ENCODE measurements at regions not wholly inside any gene's neighbourhood (a gene's known extent, or its start where the extent isn't known, plus 50 kb on each side); places are given as distances from the start of the nearest gene placed in this dataset.

DNA sequence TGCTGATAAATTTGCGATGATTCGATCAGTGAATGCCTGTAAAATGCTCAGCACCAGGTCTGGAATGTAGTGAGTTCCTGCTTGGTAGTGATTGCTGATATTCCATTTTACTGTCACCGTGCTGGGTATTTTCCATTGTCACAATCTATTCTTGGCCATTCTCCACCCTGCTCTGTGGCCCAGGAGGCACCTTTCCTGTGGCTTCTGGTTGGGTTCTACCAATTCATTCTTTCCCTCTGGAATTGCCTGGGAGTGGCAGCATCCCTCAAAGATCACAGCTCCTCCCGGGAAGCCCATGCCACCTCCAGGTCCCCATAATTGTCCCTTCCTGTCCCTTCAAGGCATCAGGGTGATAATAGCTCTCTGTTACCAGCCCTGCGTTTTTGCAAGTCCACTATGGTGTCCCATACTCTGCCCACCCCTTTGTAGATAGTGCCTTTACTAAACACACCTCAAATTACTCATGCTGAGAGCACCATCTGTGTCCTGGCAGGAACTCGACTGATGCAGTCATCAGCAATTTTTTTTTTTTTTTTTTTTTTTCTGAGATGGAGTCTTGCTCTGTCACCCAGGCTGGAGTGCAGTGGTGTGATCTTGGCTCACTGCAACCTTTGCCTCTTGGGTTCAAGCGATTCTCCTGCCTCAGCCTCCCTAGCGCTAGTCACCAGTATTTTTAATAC, 177.8 kb upstream of the PROK2 start:
- Mint-ChIP-seq H3K4me3 (no peak overlapping the region), H3K36me3 (ENCODE audit: insufficient read depth in 1 of 3, low read depth in 3 of 3) (no peaks in the 10 kb centered on the region), H3K27me3 (ENCODE audit: low read depth) (no peaks in the 10 kb centered on the region), H3K9me3 (peaks cover 0 to 4% of the 10 kb centered on the region in 2 experiments; a peak in 2 of 5 replicates), H3K4me1 (peaks cover 17 to 19% of the 10 kb centered on the region in 2 experiments), H3K27ac (no peak overlapping the region)
- Histone ChIP-seq H3K4me2 (ENCODE audit: insufficient read depth, insufficient read length, low read length) (no peak overlapping the region), H3K56ac (ENCODE audit: insufficient read length, low read depth, low read length) (no peak overlapping the region), H3K4me1 (ENCODE audit: insufficient read depth, low read length) (peaks cover 2% of the 10 kb centered on the region; the same call in 1 of the 2 replicates), H3K79me2 (ENCODE audit: insufficient read depth, low read length) (no peaks in the 10 kb centered on the region), H2BK15ac (ENCODE audit: low read depth, low read length) (no peak overlapping the region), H3K27ac (ENCODE audit: insufficient read length, low read depth, low read length) (no peak overlapping the region), H2AFZ (ENCODE audit: low read length) (no peak overlapping the region), H2AK5ac (ENCODE audit: insufficient read length, low read length) (no peak overlapping the region), H3K23ac (ENCODE audit: insufficient read length, low read depth, low read length) (no peak overlapping the region), H3T11ph (ENCODE audit: low read length) (no peak overlapping the region), H4K20me1 (ENCODE audit: control insufficient read depth, insufficient read depth, insufficient read length) (no peaks in the 10 kb centered on the region), H2BK12ac (ENCODE audit: insufficient read length, low read depth, low read length) (no peak overlapping the region), H3K4ac (ENCODE audit: low read depth, low read length) (no peak overlapping the region), H3K18ac (ENCODE audit: insufficient read length, low read depth, low read length) (no peak overlapping the region), H3K9ac (ENCODE audit: extremely low read depth, insufficient read length, low read length) (no peak overlapping the region), H3K79me1 (ENCODE audit: insufficient read depth, low read depth, low read length, poor library complexity, severe bottlenecking) (no peaks in the 10 kb centered on the region), H3K9me3 (ENCODE audit: control insufficient read depth, low read depth, low read length) (no peaks in the 10 kb centered on the region), H4K8ac (replicated peaks; ENCODE audit: insufficient read length, low read depth, low read length) (no peak overlapping the region), H4K5ac (ENCODE audit: insufficient read length, low read depth, low read length) (no peak overlapping the region), H3K14ac (ENCODE audit: insufficient read depth, low read length) (no peak overlapping the region), H2BK5ac (ENCODE audit: insufficient read length, low read length) (no peak overlapping the region), H2BK20ac (ENCODE audit: low read depth, low read length, poor library complexity, severe bottlenecking) (no peak overlapping the region), H3K27me3 (ENCODE audit: insufficient read depth, low read length) (no peaks in the 10 kb centered on the region), H4K91ac (ENCODE audit: insufficient read length, low read depth, low read length) (no peak overlapping the region), H2BK120ac (ENCODE audit: low read depth, low read length, poor library complexity, severe bottlenecking) (no peak overlapping the region), H3K23me2 (ENCODE audit: insufficient read length, low read depth, low read length, poor library complexity, severe bottlenecking) (no peaks in the 10 kb centered on the region)
- TF ChIP-seq, protein P1, sequence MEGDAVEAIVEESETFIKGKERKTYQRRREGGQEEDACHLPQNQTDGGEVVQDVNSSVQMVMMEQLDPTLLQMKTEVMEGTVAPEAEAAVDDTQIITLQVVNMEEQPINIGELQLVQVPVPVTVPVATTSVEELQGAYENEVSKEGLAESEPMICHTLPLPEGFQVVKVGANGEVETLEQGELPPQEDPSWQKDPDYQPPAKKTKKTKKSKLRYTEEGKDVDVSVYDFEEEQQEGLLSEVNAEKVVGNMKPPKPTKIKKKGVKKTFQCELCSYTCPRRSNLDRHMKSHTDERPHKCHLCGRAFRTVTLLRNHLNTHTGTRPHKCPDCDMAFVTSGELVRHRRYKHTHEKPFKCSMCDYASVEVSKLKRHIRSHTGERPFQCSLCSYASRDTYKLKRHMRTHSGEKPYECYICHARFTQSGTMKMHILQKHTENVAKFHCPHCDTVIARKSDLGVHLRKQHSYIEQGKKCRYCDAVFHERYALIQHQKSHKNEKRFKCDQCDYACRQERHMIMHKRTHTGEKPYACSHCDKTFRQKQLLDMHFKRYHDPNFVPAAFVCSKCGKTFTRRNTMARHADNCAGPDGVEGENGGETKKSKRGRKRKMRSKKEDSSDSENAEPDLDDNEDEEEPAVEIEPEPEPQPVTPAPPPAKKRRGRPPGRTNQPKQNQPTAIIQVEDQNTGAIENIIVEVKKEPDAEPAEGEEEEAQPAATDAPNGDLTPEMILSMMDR (conservative IDR thresholded peaks at IDR 0.05): no peak
- no peak for DNase-seq
- no CpG with 5 or more reads among the region's 8 CpGs for WGBS (ENCODE audit: extremely low coverage, insufficient read length, low lambda C conversion rate)

All from H9 (cell line).